ENCODE measurements at regions not wholly inside any gene's neighbourhood (a gene's known extent, or its start where the extent isn't known, plus 50 kb on each side); places are given as distances from the start of the nearest gene placed in this dataset.

- no peak for TF ChIP-seq NFIC (IDR thresholded peaks at IDR 0.05; ENCODE audit: borderline replicate concordance)
Measured at GRCh38 chr14:101242442-101243385, 318.6 kb upstream of the DIO3 start (continued).

GRCh38 chr14:101243587-101244338 is 317.5 kb upstream of the DIO3 start:
- Histone ChIP-seq H3K4me3 (ENCODE audit: low read depth in 2 of 2, low read length in 1 of 2) (no peak overlapping the region), H2AFZ (ENCODE audit: low read depth) (no peak overlapping the region), H3K9me2 (no peaks in the 10 kb centered on the region), H4K20me1 (ENCODE audit: insufficient read depth) (no peaks in the 10 kb centered on the region), H3K4me2 (no peak overlapping the region), H3K79me2 (ENCODE audit: insufficient read depth) (no peaks in the 10 kb centered on the region), H3K4me1 (ENCODE audit: control insufficient read depth in 1 of 2, insufficient read depth in 2 of 2, low read depth in 1 of 2, low read length in 1 of 2) (no peaks in the 10 kb centered on the region; a peak in 1 of 4 replicates), H3K9me3 (no peaks in the 10 kb centered on the region), H3K27ac (ENCODE audit: low read depth in 2 of 2, low read length in 1 of 2) (no peak overlapping the region), H3K27me3 (ENCODE audit: insufficient read depth) (no peaks in the 10 kb centered on the region), H3K9ac (no peak overlapping the region), H3F3A (replicated peaks; ENCODE audit: insufficient read depth) (no peaks in the 10 kb centered on the region), H3K36me3 (replicated peaks in 1 of 2; ENCODE audit: control insufficient read depth in 1 of 2, insufficient read depth in 2 of 2, low read length in 1 of 2) (no peaks in the 10 kb centered on the region)
- ChIA-PET CTCF (interaction anchor here (1.7 kb wide), 1 partner anchor 9 kb away, joined by 5 read pairs; no protein-coding TSS in a partner anchor), POLR2A (no interaction called here)
- 63% methylated on average over 19 of the region's 19 CpGs for WGBS (ENCODE audit: low lambda C conversion rate)
- DNase-seq, result peak; percentile 6
- TF ChIP-seq RXRA (IDR thresholded peaks at IDR 0.05; ENCODE audit: borderline replicate concordance, low read depth), result no peak
- TF ChIP-seq USF2 (IDR thresholded peaks at IDR 0.05; ENCODE audit: borderline replicate concordance, low read depth, low read length), result no peak
- no peak for TF ChIP-seq FOXM1 (IDR thresholded peaks at IDR 0.05; ENCODE audit: low read depth)
- TF ChIP-seq POLR2AphosphoS5 (IDR thresholded peaks at IDR 0.05; ENCODE audit: low read depth, low read length), result no peak
- TF ChIP-seq, protein P1, sequence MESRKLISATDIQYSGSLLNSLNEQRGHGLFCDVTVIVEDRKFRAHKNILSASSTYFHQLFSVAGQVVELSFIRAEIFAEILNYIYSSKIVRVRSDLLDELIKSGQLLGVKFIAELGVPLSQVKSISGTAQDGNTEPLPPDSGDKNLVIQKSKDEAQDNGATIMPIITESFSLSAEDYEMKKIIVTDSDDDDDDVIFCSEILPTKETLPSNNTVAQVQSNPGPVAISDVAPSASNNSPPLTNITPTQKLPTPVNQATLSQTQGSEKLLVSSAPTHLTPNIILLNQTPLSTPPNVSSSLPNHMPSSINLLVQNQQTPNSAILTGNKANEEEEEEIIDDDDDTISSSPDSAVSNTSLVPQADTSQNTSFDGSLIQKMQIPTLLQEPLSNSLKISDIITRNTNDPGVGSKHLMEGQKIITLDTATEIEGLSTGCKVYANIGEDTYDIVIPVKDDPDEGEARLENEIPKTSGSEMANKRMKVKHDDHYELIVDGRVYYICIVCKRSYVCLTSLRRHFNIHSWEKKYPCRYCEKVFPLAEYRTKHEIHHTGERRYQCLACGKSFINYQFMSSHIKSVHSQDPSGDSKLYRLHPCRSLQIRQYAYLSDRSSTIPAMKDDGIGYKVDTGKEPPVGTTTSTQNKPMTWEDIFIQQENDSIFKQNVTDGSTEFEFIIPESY (IDR thresholded peaks at IDR 0.05; ENCODE audit: borderline replicate concordance, low read depth), result no peak
- TF ChIP-seq REST (IDR thresholded peaks at IDR 0.05; ENCODE audit: low read depth, low read length), result no peak
- no peak for TF ChIP-seq RCOR1 (IDR thresholded peaks at IDR 0.05; ENCODE audit: low read length)
- TF ChIP-seq GATA2 (CRISPR knock-in tag; IDR thresholded peaks at IDR 0.05), result no peak
- no peak for TF ChIP-seq CTCF (IDR thresholded peaks at IDR 0.05)
- no peak for TF ChIP-seq EP300 (IDR thresholded peaks at IDR 0.05; ENCODE audit: borderline replicate concordance in 1 of 2, low read depth in 1 of 2, low read length in 1 of 2)
- no peak for TF ChIP-seq RAD21 (IDR thresholded peaks at IDR 0.05; ENCODE audit: low read length)
- no peak for TF ChIP-seq SIN3A (IDR thresholded peaks at IDR 0.05; ENCODE audit: borderline replicate concordance, low read depth, low read length)
- no peak for TF ChIP-seq USF1 (IDR thresholded peaks at IDR 0.05; ENCODE audit: borderline replicate concordance, low read depth)
- no peak for TF ChIP-seq ELF1 (IDR thresholded peaks at IDR 0.05)
- no peak for TF ChIP-seq GABPA (IDR thresholded peaks at IDR 0.05; ENCODE audit: low read depth)
- TF ChIP-seq MXI1 (IDR thresholded peaks at IDR 0.05; ENCODE audit: low read depth, low read length), result no peak
- no peak for TF ChIP-seq TEAD4 (IDR thresholded peaks at IDR 0.05; ENCODE audit: borderline replicate concordance, insufficient read depth)

Measured in SK-N-SH (cell line).